ENCODE measurements at regions not wholly inside any gene's neighbourhood (a gene's known extent, or its start where the extent isn't known, plus 50 kb on each side); places are given as distances from the start of the nearest gene placed in this dataset.

DNA sequence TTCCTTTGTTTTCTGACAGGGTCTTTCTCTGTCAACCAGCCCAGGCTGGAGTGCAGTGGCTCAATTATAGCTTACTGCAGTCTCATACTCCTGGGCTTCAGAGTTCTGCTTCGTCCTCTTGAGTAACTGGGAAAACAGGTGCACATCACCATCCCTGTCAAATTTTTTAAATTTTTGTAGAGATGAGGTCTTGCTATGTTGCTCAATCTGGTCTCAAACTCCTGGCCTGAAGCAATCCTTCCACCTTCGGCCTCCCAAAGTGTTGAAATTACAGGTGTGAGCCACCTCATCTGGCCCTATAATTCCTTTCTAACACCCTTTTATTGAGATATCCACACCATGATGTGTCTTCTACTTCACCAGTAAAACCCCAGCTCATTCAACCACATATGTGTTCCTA, 341.6 kb upstream of the PCSK5 start:
- no peak for TF ChIP-seq PATZ1 (CRISPR knock-in tag; IDR thresholded peaks at IDR 0.05; ENCODE audit: borderline replicate concordance)
- no peak for TF ChIP-seq ZFP3 (CRISPR knock-in tag; IDR thresholded peaks at IDR 0.05)
- TF ChIP-seq ESRRG (CRISPR knock-in tag; IDR thresholded peaks at IDR 0.05): no peak
- TF ChIP-seq ZNF70 (CRISPR knock-in tag; IDR thresholded peaks at IDR 0.05): no peak
- TF ChIP-seq, protein P1, sequence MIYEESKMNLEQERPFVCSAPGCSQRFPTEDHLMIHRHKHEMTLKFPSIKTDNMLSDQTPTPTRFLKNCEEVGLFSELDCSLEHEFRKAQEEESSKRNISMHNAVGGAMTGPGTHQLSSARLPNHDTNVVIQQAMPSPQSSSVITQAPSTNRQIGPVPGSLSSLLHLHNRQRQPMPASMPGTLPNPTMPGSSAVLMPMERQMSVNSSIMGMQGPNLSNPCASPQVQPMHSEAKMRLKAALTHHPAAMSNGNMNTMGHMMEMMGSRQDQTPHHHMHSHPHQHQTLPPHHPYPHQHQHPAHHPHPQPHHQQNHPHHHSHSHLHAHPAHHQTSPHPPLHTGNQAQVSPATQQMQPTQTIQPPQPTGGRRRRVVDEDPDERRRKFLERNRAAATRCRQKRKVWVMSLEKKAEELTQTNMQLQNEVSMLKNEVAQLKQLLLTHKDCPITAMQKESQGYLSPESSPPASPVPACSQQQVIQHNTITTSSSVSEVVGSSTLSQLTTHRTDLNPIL (CRISPR knock-in tag; IDR thresholded peaks at IDR 0.05; ENCODE audit: low read depth): no peak
- TF ChIP-seq ISL1 (CRISPR knock-in tag; IDR thresholded peaks at IDR 0.05): no peak
- no peak for TF ChIP-seq TOX (CRISPR knock-in tag; IDR thresholded peaks at IDR 0.05; ENCODE audit: borderline replicate concordance)
- no peak for TF ChIP-seq BACH2 (CRISPR knock-in tag; IDR thresholded peaks at IDR 0.05; ENCODE audit: borderline replicate concordance)
- TF ChIP-seq OSR1 (CRISPR knock-in tag; IDR thresholded peaks at IDR 0.05): no peak
- TF ChIP-seq ARNTL (CRISPR knock-in tag; IDR thresholded peaks at IDR 0.05; ENCODE audit: borderline replicate concordance, low read depth): no peak
- no peak for TF ChIP-seq GLIS3 (CRISPR knock-in tag; IDR thresholded peaks at IDR 0.05)
- TF ChIP-seq CSDC2 (CRISPR knock-in tag; IDR thresholded peaks at IDR 0.05): no peak

All from SK-N-SH treated with all-trans-retinoic acid at 6 μM for 48 hours (cell line).